Activated CD4-positive, alpha-beta T cell treated with anti-CD3 and anti-CD28 coated beads for 4 hours (primary cell): ENCODE measurements at regions not wholly inside any gene's neighbourhood (a gene's known extent, or its start where the extent isn't known, plus 50 kb on each side); places are given as distances from the start of the nearest gene placed in this dataset.

Source experiments
- DNase-seq, 2 donors: peaks; one replicate each; pipeline ENCODE4 v3.0.0-alpha.2; 2020

DNA sequence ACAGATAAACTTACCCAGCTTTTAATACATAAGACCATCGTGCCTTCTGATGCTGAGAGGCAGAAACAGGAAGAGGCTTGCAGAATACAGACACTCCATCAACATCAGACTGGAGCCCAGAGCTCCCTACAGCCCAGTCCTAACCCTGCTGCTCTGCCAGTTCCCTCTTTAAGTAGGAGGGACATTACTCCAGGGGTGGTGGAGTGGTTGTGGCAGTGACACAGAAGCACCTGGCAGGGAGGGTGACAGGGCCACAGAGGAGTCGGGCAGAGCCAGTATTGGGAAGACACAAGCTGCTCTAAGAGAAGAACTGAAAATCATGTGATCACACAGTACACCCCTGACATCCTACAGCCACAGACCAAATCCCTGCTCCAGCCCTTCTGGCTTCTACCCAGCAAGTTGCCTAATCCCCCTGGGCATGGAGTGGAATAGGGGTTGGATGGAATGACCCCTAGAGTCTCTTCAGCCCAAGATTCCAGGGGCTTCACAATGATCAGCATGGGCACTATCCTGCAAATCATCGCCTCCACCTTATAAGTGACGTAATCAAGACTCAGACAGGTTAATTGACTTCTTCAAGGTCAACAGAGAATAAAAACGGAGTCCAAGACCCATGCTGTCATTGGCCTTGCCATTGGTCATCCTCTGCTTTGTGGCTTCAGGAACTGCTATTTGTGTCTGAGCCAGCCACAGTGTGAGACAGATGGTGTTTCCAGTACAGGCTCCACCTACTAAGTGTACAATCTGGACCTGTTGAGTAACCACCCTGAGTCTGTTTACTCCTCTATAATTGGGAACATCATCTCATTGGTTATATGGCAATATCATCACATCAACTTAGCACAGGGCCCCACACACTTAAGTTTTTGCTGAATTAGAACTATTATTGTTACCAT is 61.1 kb upstream of the ZMIZ1 start:
- no peak for DNase-seq

DNA sequence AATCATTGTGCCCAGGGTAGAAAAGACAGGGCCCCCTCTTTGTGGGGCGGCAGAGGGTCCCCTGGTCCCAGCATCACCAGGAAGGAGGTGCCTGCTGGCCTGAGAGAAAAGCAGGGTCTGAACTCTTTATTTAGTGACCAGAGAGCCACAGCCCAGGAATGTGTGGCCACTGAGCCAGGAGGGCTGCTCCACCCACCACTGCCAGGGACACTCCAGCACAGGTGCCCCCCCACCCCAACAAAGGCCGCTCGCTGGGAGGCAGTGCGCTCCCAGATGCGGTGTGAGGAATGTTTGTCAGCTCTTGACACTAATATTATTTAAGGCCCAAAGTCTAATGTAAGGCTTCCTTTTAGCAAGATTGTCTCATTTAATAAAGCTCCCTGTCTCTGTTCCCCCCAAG is 59.6 kb upstream of the ZMIZ1 start:
- no peak for DNase-seq

DNA sequence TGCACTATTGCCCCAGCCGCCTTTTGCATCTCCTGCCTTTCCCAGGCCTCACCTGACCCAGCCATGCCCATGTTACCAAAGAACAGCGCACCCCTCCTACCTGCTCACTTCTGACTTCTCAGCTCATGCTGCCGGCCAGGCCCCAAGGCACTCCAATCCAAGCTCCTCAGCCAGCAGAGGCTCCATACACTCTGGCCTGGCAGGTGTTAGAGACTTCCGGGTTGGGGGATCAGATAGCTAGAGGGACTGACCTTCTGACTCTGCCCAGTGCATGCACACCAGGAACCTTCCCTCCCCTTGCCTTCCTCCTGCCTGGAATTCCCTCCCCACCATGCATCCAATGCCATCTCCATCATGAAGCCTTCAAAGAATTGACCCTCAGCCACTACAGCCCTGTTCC is 56.2 kb upstream of the ZMIZ1 start:
- no peak for DNase-seq

DNA sequence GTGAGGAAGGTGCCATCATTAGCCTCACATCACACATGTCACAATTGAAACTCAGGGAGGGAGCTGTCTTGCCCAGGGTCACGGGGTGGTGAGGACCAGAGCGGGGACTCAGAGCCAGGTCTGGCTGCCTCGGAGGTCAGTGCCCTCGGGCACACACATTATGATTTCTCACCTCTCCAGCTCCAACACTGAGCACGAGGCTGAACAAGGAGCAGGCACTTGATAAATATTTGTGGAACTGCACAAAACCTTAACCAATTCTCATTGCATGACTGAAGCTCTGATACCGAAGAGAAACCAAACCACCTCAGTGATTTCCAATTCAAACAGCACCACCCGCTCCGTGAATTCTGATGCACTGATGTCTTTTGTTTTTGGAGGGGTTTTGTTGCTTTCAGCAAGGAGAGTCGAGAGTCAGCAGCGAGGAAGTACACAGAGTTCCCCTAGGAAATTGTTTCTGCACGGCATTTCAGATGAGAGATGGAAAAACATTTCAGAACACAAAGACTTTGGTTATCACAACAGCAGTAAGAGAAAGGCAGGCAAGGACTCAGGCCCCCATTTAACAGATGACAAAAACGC is 55.3 kb upstream of the ZMIZ1 start:
- DNase-seq = no peak

DNA sequence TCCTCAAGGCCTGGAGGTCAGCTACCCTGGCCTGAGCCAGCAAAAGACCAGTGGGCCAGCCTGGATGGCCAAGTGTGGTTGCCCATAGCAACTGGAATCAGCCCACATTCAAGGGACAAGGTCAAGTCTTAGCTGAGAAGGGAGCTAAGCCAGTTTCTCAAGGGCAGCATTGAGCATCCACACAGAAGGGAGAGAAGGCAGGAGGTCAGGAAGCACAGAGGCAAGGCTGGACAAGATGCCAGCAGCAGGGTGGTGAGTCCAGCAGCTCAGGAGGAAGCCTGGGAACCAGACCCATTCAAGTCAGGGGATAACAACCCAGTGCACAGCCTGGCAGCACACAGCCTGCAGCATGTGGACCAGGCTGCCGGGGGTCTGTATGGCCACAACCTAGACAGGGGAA is 54.0 kb upstream of the ZMIZ1 start:
- DNase-seq = no peak

DNA sequence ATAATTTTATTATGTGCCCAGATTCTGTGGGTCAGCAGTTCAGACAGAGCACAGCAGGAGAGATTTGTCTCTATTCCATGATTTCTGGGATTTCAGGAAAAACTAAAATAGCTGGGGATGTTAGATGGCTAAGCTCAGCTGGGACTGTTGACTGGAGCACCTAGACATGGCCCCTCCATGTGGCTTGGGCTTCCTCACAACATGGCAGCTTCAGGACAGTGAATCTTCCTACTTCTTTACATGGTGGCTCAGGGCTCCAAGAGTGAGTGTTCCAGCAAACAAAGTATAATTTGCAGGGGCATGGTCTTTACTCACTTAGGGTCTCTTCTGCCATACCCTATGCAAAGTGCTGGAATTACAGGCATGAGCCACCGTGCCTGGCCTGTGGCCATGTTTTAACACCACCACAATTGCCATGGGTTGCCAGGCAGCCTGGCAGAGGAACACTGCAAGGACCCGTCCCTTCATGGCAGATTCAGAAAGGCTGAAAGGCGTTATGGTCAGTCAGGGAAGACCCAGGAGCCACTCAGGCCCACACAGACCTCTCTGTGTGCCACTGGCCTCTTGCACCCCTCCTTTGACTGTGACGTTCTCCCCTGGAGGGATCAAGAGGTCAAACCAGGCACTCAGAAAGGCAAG is 50.8 kb upstream of the ZMIZ1 start:
- DNase-seq = no peak

DNA sequence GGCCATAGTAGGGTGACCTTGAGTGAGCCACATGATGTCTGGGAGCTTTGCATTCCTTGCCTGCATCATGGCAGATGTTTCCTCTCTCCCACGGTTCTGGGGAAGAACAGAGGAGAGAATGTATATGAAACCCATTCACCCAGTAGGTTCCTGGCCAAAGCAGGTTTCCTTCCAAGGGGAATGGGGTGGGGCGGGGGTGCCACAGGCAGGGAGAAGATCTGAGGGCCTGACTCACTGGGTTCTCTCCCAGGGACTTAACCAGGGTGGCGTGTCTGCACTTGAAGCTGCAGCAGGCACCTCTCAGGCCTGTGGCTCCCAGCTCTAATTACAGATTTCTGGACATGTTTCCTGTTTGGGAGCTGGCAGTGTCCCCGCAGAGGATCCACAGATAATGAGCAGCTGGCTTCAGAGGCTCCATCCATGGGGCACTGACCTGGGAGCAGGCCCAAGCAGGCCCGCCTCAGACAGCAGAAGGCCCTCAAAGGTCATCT is 50.2 kb upstream of the ZMIZ1 start:
- no peak for DNase-seq
